ENCODE measurements at regions not wholly inside any gene's neighbourhood (a gene's known extent, or its start where the extent isn't known, plus 50 kb on each side); places are given as distances from the start of the nearest gene placed in this dataset.

- TF ChIP-seq, protein P1, sequence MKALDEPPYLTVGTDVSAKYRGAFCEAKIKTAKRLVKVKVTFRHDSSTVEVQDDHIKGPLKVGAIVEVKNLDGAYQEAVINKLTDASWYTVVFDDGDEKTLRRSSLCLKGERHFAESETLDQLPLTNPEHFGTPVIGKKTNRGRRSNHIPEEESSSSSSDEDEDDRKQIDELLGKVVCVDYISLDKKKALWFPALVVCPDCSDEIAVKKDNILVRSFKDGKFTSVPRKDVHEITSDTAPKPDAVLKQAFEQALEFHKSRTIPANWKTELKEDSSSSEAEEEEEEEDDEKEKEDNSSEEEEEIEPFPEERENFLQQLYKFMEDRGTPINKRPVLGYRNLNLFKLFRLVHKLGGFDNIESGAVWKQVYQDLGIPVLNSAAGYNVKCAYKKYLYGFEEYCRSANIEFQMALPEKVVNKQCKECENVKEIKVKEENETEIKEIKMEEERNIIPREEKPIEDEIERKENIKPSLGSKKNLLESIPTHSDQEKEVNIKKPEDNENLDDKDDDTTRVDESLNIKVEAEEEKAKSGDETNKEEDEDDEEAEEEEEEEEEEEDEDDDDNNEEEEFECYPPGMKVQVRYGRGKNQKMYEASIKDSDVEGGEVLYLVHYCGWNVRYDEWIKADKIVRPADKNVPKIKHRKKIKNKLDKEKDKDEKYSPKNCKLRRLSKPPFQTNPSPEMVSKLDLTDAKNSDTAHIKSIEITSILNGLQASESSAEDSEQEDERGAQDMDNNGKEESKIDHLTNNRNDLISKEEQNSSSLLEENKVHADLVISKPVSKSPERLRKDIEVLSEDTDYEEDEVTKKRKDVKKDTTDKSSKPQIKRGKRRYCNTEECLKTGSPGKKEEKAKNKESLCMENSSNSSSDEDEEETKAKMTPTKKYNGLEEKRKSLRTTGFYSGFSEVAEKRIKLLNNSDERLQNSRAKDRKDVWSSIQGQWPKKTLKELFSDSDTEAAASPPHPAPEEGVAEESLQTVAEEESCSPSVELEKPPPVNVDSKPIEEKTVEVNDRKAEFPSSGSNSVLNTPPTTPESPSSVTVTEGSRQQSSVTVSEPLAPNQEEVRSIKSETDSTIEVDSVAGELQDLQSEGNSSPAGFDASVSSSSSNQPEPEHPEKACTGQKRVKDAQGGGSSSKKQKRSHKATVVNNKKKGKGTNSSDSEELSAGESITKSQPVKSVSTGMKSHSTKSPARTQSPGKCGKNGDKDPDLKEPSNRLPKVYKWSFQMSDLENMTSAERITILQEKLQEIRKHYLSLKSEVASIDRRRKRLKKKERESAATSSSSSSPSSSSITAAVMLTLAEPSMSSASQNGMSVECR (CRISPR knock-in tag; IDR thresholded peaks at IDR 0.05; ENCODE audit: borderline replicate concordance): no peak
- TF ChIP-seq ETV6 (CRISPR knock-in tag; IDR thresholded peaks at IDR 0.05): no peak
Measured at GRCh38 chr16:50427107-50427506, 58.3 kb upstream of the BRD7 start (continued).

- CTCF ChIA-PET: interaction anchor here (0.5 to 2.0 kb wide), 2 partner anchors 19 to 48 kb away, joined by 3 to 4 read pairs; no protein-coding TSS in a partner anchor
Measured at GRCh38 chr16:50425648-50426047, 56.9 kb upstream of the BRD7 start.

GRCh38 chr16:50425044-50425443 lies 56.3 kb upstream of the BRD7 start:
- Mint-ChIP-seq H3K27me3 (ENCODE audit: low read depth) (no peaks in the 10 kb centered on the region; the same call in 1 of the 2 replicates), H3K27ac (no peak overlapping the region), H3K4me3 (no peak overlapping the region), H3K9me3 (peaks cover 35% of the 10 kb centered on the region), H3K36me3 (peaks cover 4% of the 10 kb centered on the region), H3K4me1 (no peaks in the 10 kb centered on the region; the same call in 1 of the 2 replicates)
- POLR2A ChIA-PET: no interaction called here
- TF ChIP-seq ZNF317 (CRISPR knock-in tag; IDR thresholded peaks at IDR 0.05; ENCODE audit: borderline replicate concordance, low read depth) (no peak), USF2 (CRISPR knock-in tag; IDR thresholded peaks at IDR 0.05) (no peak), ZNF219 (CRISPR knock-in tag; IDR thresholded peaks at IDR 0.05; ENCODE audit: borderline replicate concordance) (no peak), CTCF (IDR thresholded peaks at IDR 0.05) (no peak)
- TF ChIP-seq, protein P2, sequence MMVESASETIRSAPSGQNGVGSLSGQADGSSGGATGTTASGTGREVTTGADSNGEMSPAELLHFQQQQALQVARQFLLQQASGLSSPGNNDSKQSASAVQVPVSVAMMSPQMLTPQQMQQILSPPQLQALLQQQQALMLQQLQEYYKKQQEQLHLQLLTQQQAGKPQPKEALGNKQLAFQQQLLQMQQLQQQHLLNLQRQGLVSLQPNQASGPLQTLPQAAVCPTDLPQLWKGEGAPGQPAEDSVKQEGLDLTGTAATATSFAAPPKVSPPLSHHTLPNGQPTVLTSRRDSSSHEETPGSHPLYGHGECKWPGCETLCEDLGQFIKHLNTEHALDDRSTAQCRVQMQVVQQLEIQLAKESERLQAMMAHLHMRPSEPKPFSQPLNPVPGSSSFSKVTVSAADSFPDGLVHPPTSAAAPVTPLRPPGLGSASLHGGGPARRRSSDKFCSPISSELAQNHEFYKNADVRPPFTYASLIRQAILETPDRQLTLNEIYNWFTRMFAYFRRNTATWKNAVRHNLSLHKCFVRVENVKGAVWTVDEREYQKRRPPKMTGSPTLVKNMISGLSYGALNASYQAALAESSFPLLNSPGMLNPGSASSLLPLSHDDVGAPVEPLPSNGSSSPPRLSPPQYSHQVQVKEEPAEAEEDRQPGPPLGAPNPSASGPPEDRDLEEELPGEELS (CRISPR knock-in tag; IDR thresholded peaks at IDR 0.05): no peak
- TF ChIP-seq, protein P3, sequence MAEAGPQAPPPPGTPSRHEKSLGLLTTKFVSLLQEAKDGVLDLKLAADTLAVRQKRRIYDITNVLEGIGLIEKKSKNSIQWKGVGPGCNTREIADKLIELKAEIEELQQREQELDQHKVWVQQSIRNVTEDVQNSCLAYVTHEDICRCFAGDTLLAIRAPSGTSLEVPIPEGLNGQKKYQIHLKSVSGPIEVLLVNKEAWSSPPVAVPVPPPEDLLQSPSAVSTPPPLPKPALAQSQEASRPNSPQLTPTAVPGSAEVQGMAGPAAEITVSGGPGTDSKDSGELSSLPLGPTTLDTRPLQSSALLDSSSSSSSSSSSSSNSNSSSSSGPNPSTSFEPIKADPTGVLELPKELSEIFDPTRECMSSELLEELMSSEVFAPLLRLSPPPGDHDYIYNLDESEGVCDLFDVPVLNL (CRISPR knock-in tag; IDR thresholded peaks at IDR 0.05; ENCODE audit: borderline replicate concordance, low read depth): no peak
- ATAC-seq: no peak
- no peak for DNase-seq (ENCODE audit: low spot score)
- CTCF ChIA-PET: interaction anchor here (0.5 to 2.0 kb wide), 2 partner anchors 20 to 49 kb away, joined by 3 to 4 read pairs; no protein-coding TSS in a partner anchor

More at GRCh38 chr16:50425648-50426047, 56.9 kb upstream of the BRD7 start:
- ATAC-seq (no peak), DNase-seq (ENCODE audit: low spot score) (no peak)
- Mint-ChIP-seq H3K36me3 (no peaks in the 10 kb centered on the region), H3K27ac (no peak overlapping the region), H3K27me3 (ENCODE audit: low read depth) (no peaks in the 10 kb centered on the region), H3K4me3 (no peak overlapping the region), H3K9me3 (peaks cover 30% of the 10 kb centered on the region), H3K4me1 (no peaks in the 10 kb centered on the region; the same call in 1 of the 2 replicates)
- POLR2A ChIA-PET: no interaction called here
- no peak for TF ChIP-seq ZNF512 (CRISPR knock-in tag; IDR thresholded peaks at IDR 0.05; ENCODE audit: borderline replicate concordance)
- no peak for TF ChIP-seq KAT7 (CRISPR knock-in tag; IDR thresholded peaks at IDR 0.05; ENCODE audit: borderline replicate concordance)
- TF ChIP-seq USF2 (CRISPR knock-in tag; IDR thresholded peaks at IDR 0.05): no peak
- TF ChIP-seq, protein P4, sequence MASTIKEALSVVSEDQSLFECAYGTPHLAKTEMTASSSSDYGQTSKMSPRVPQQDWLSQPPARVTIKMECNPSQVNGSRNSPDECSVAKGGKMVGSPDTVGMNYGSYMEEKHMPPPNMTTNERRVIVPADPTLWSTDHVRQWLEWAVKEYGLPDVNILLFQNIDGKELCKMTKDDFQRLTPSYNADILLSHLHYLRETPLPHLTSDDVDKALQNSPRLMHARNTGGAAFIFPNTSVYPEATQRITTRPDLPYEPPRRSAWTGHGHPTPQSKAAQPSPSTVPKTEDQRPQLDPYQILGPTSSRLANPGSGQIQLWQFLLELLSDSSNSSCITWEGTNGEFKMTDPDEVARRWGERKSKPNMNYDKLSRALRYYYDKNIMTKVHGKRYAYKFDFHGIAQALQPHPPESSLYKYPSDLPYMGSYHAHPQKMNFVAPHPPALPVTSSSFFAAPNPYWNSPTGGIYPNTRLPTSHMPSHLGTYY (CRISPR knock-in tag; IDR thresholded peaks at IDR 0.05): no peak
- TF ChIP-seq ZNF263 (CRISPR knock-in tag; IDR thresholded peaks at IDR 0.05; ENCODE audit: low read depth): no peak
- TF ChIP-seq SP1 (CRISPR knock-in tag; conservative IDR thresholded peaks at IDR 0.05): no peak
- no peak for TF ChIP-seq CREM (CRISPR knock-in tag; IDR thresholded peaks at IDR 0.05)
- TF ChIP-seq SMAD4 (CRISPR knock-in tag; IDR thresholded peaks at IDR 0.05): no peak
- TF ChIP-seq SMAD3 (CRISPR knock-in tag; IDR thresholded peaks at IDR 0.05; ENCODE audit: borderline replicate concordance): no peak
- TF ChIP-seq NR3C1 (CRISPR knock-in tag; conservative IDR thresholded peaks at IDR 0.05; ENCODE audit: low read depth): no peak
- TF ChIP-seq ELF4 (CRISPR knock-in tag; IDR thresholded peaks at IDR 0.05; ENCODE audit: low read depth): no peak
- no peak for TF ChIP-seq FOXJ3 (CRISPR knock-in tag; IDR thresholded peaks at IDR 0.05; ENCODE audit: borderline replicate concordance)

All from WTC11 (cell line).